NK-92 (cell line): ENCODE measurements at regions not wholly inside any gene's neighbourhood (a gene's known extent, or its start where the extent isn't known, plus 50 kb on each side); places are given as distances from the start of the nearest gene placed in this dataset.

ENCODE experiments used
- DNase-seq: peaks from one replicate; lab custom pipeline; 2025; ENCODE audit not compliant: unreplicated experiment; lab: John Stamatoyannopoulos, UW

GRCh38 chr11:127627204-127627603 is 626.6 kb upstream of the KIRREL3 start:
- no peak for DNase-seq

- DNase-seq = no peak
Observed at GRCh38 chr11:127625402-127625801, 624.8 kb upstream of the KIRREL3 start.

GRCh38 chr11:127624306-127624856 is 623.8 kb upstream of the KIRREL3 start:
- DNase-seq = no peak

- no peak for DNase-seq
Observed at GRCh38 chr11:127622686-127623085, 622.1 kb upstream of the KIRREL3 start.

- no peak for DNase-seq
Observed at GRCh38 chr11:127620671-127621070, 620.1 kb upstream of the KIRREL3 start.

GRCh38 chr11:127619946-127620345 is 619.4 kb upstream of the KIRREL3 start:
- no peak for DNase-seq

GRCh38 chr11:127618721-127619120 is 618.2 kb upstream of the KIRREL3 start:
- no peak for DNase-seq

- DNase-seq = no peak
Observed at GRCh38 chr11:127616158-127616557, 615.6 kb upstream of the KIRREL3 start.

- DNase-seq = no peak
Observed at GRCh38 chr11:127612607-127613006, 612.0 kb upstream of the KIRREL3 start.

GRCh38 chr11:127609025-127609773 is 608.6 kb upstream of the KIRREL3 start:
- no peak for DNase-seq

GRCh38 chr11:127607487-127608085 is 607.0 kb upstream of the KIRREL3 start:
- no peak for DNase-seq

GRCh38 chr11:127601578-127601977 is 601.0 kb upstream of the KIRREL3 start:
- DNase-seq = no peak

- DNase-seq = no peak
Observed at GRCh38 chr11:127600674-127601073, 600.1 kb upstream of the KIRREL3 start.

GRCh38 chr11:127598476-127598875 is 597.9 kb upstream of the KIRREL3 start:
- no peak for DNase-seq

GRCh38 chr11:127596433-127596832 is 595.9 kb upstream of the KIRREL3 start:
- DNase-seq = no peak

- no peak for DNase-seq
Observed at GRCh38 chr11:127592371-127592770, 591.8 kb upstream of the KIRREL3 start.

- no peak for DNase-seq
Observed at GRCh38 chr11:127590314-127590713, 589.7 kb upstream of the KIRREL3 start.

- no peak for DNase-seq
Observed at GRCh38 chr11:127588431-127588830, 587.9 kb upstream of the KIRREL3 start.

- no peak for DNase-seq
Observed at GRCh38 chr11:127587511-127587910, 586.9 kb upstream of the KIRREL3 start.

- DNase-seq = no peak
Observed at GRCh38 chr11:127576210-127576609, 575.6 kb upstream of the KIRREL3 start.

GRCh38 chr11:127574478-127574877 is 573.9 kb upstream of the KIRREL3 start:
- DNase-seq = no peak

GRCh38 chr11:127568891-127569290 is 568.3 kb upstream of the KIRREL3 start:
- DNase-seq = no peak
